HG03520 (cell line): ENCODE measurements at regions not wholly inside any gene's neighbourhood (a gene's known extent, or its start where the extent isn't known, plus 50 kb on each side); places are given as distances from the start of the nearest gene placed in this dataset.
"Not testable (repeated sequence)": the region's sequence is repeated elsewhere in the genome, so short reads cannot be mapped to it uniquely, and the experiment has no call there.

Experiments
- ATAC-seq: cut with Tn5 transposase; IDR thresholded peaks from one replicate; pipeline ENCODE4 v1.9.1; 2021; ENCODE audit warnings: mild to moderate bottlenecking, moderate library complexity; ENCODE audit not compliant: unreplicated experiment

GRCh38 chr18:41071826-41072225 is 883.2 kb upstream of the PIK3C3 start:
- ATAC-seq, result no peak

GRCh38 chr18:41069167-41069566 is 885.9 kb upstream of the PIK3C3 start:
- ATAC-seq, result no peak

GRCh38 chr18:41064916-41065315 is 890.1 kb upstream of the PIK3C3 start:
- ATAC-seq, result no peak

GRCh38 chr18:41060967-41061366 is 894.1 kb upstream of the PIK3C3 start:
- no peak for ATAC-seq

- no peak for ATAC-seq
These were observed 896.0 kb upstream of the PIK3C3 start for GRCh38 chr18:41059126-41059415.

GRCh38 chr18:41058351-41059125 is 896.5 kb upstream of the PIK3C3 start:
- ATAC-seq, result no peak

GRCh38 chr18:41052625-41053024 is 902.4 kb upstream of the PIK3C3 start:
- ATAC-seq, result no peak

- not testable (repeated sequence) for ATAC-seq
These were observed 908.8 kb upstream of the PIK3C3 start for GRCh38 chr18:41046250-41046649.

GRCh38 chr18:41043876-41044275 is 911.2 kb upstream of the PIK3C3 start:
- no peak for ATAC-seq

GRCh38 chr18:41042866-41043265 is 912.2 kb upstream of the PIK3C3 start:
- no peak for ATAC-seq

GRCh38 chr18:41038071-41038470 is 917.0 kb upstream of the PIK3C3 start:
- ATAC-seq, result no peak

- ATAC-seq, result no peak
These were observed 918.7 kb upstream of the PIK3C3 start for GRCh38 chr18:41036346-41036745.

GRCh38 chr18:41034413-41034812 is 920.6 kb upstream of the PIK3C3 start:
- ATAC-seq, result no peak

GRCh38 chr18:41025666-41026065 is 929.4 kb upstream of the PIK3C3 start:
- no peak for ATAC-seq

GRCh38 chr18:41024792-41025191 is 930.2 kb upstream of the PIK3C3 start:
- no peak for ATAC-seq

GRCh38 chr18:41022484-41022883 is 932.5 kb upstream of the PIK3C3 start:
- ATAC-seq, result no peak

- ATAC-seq, result no peak
These were observed 933.9 kb upstream of the PIK3C3 start for GRCh38 chr18:41021089-41021488.

- ATAC-seq, result no peak
These were observed 942.8 kb upstream of the PIK3C3 start for GRCh38 chr18:41012194-41012593.

GRCh38 chr18:41009926-41010325 is 945.1 kb upstream of the PIK3C3 start:
- no peak for ATAC-seq

- no peak for ATAC-seq
These were observed 950.7 kb upstream of the PIK3C3 start for GRCh38 chr18:41004324-41004723.

GRCh38 chr18:40995529-40995928 is 959.5 kb upstream of the PIK3C3 start:
- no peak for ATAC-seq

GRCh38 chr18:40993363-40993762 is 961.7 kb upstream of the PIK3C3 start:
- no peak for ATAC-seq

- ATAC-seq, result no peak
These were observed 967.5 kb upstream of the PIK3C3 start for GRCh38 chr18:40987581-40987980.
